Muscle layer of colon (tissue), 2 donors: ENCODE measurements at regions not wholly inside any gene's neighbourhood (a gene's known extent, or its start where the extent isn't known, plus 50 kb on each side); places are given as distances from the start of the nearest gene placed in this dataset.

ENCODE experiments used
- H3K27ac ChIP-seq: one replicate; pipeline ENCODE4 v1.7.0; 2013; ENCODE audit warnings: low read depth, mild to moderate bottlenecking, low read length, moderate library complexity
- H3K27me3 ChIP-seq, 2 donors: one replicate each; pipeline ENCODE4 v1.7.0; 2013; ENCODE audit warnings: low read length in 2 of 2, mild to moderate bottlenecking in 2 of 2; ENCODE audit not compliant: insufficient read depth in 2 of 2, control insufficient read depth in 1 of 2
- H3K36me3 ChIP-seq: one replicate; pipeline ENCODE4 v1.7.0; 2013; ENCODE audit warnings: mild to moderate bottlenecking, low read length; ENCODE audit not compliant: insufficient read depth
- H3K4me1 ChIP-seq: one replicate; pipeline ENCODE4 v1.7.0; 2013; ENCODE audit warnings: mild to moderate bottlenecking, low read length; ENCODE audit not compliant: insufficient read depth
- H3K4me3 ChIP-seq, 2 donors: one replicate each; pipeline ENCODE4 v1.7.0; 2013; ENCODE audit warnings: low read length in 2 of 2, low read depth in 1 of 2, mild to moderate bottlenecking in 1 of 2, moderate library complexity in 1 of 2
- H3K9ac ChIP-seq: one replicate; pipeline ENCODE4 v1.7.0; 2013; ENCODE audit warnings: low read length
- H3K9me3 ChIP-seq: one replicate; pipeline ENCODE4 v1.7.0; 2013; ENCODE audit warnings: mild to moderate bottlenecking, low read length
- donor health status: abdominal sarcoma.
- donor health status: Adenocarcinoma of cecum.

DNA sequence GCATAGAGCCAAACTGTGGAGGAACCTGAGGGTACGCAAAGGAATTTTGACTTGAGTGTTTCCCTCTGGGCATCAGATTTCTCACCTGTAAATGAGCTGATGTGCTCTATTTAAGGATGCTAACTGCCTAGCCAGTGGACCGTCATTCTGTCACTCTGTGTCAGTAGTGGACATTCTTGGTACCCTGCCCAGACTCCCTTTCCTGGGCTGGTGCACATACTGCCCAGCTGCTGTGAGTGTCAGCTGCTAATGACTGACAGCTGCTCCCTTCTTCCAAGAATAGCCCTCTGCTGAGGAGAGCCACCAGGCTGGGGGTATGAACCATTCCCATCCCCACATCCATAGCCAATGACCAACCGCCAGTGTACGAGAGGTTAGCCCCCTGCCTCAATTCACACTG is 193.1 kb upstream of the DAB1 start:
- Histone ChIP-seq H3K36me3 (no peaks in the 10 kb centered on the region), H3K4me1 (no peaks in the 10 kb centered on the region), H3K4me3 (no peak overlapping the region), H3K9me3 (no peaks in the 10 kb centered on the region), H3K27me3 (no peaks in the 10 kb centered on the region), H3K9ac (no peak overlapping the region), H3K27ac (no peak overlapping the region)

DNA sequence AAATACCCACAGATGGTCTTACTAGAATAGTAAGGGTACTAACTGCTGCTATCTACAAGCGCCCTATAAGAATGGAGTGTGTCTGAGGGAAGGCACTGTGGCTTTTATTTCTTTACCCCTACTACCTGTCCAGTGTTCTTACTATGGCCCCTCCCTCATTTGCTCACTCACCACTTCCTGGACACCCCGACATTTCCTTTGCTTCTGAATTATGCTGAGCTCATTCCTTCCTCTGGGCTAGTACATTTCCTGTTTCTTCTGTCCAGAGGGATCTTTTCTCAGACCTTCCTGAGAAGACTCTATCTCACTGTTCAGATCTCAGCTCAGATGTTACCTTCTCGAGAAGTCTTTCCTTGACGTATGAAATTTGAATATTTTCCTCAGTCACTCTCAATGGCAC is 192.1 kb upstream of the DAB1 start:
- Histone ChIP-seq H3K27ac (no peak overlapping the region), H3K9ac (no peak overlapping the region), H3K4me1 (no peaks in the 10 kb centered on the region), H3K27me3 (no peaks in the 10 kb centered on the region), H3K4me3 (no peak overlapping the region), H3K9me3 (no peaks in the 10 kb centered on the region), H3K36me3 (no peaks in the 10 kb centered on the region)

GRCh38 chr1:57612833-57613232 is 189.0 kb upstream of the DAB1 start:
- Histone ChIP-seq H3K9me3 (no peaks in the 10 kb centered on the region), H3K27me3 (no peaks in the 10 kb centered on the region), H3K27ac (no peak overlapping the region), H3K4me3 (no peak overlapping the region), H3K36me3 (no peaks in the 10 kb centered on the region), H3K9ac (no peak overlapping the region), H3K4me1 (no peaks in the 10 kb centered on the region)

- no peak overlapping the region for H3K9ac ChIP-seq
- H3K9me3 ChIP-seq, result no peaks in the 10 kb centered on the region
- no peaks in the 10 kb centered on the region for H3K27me3 ChIP-seq
- H3K4me3 ChIP-seq, result no peak overlapping the region
- H3K4me1 ChIP-seq, result no peaks in the 10 kb centered on the region
- no peak overlapping the region for H3K27ac ChIP-seq
- no peaks in the 10 kb centered on the region for H3K36me3 ChIP-seq
Measured at GRCh38 chr1:57605933-57606332, 182.1 kb upstream of the DAB1 start.

DNA sequence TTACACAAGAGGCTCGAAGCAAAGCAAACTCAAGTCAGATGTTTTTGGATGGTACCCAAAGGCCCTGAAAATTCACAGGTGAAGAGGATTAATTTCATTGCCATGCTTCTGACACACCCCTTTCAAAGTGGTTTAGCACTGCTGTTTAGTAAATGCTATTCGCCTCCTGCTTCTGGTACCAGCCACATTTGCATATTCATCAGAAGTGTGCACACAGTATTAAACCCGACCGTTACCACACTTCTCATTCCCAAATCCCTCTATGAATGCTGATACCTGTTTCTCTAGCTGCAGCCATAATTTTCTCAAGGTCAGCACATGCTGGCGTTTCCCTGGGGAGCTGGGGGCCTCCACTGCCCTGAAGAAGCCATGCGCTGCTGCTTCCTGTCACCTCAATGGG is 179.8 kb upstream of the DAB1 start:
- Histone ChIP-seq H3K4me1 (no peaks in the 10 kb centered on the region), H3K36me3 (no peaks in the 10 kb centered on the region), H3K27me3 (no peaks in the 10 kb centered on the region), H3K9ac (no peak overlapping the region), H3K4me3 (no peak overlapping the region), H3K27ac (no peak overlapping the region), H3K9me3 (no peaks in the 10 kb centered on the region)

DNA sequence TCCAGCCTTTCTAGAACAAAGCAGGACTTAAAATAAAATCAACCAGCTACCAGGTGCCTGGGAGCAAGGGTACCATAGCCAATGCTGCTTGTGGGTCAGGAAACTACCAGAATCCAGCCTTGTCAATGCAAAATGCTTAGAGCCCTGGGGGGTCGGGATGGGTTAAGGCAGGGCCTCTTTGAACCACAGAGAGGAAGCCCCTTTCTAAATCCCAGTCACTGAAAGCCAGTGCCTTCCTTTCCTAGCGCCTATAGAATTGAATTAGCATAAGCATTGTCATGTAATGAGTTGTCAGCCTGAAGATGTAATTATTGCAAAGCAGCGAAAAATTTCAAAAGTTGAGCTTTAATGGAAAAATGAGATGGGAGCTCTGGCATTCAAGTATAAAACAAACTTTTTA is 176.6 kb upstream of the DAB1 start:
- Histone ChIP-seq H3K36me3 (no peaks in the 10 kb centered on the region), H3K4me3 (no peak overlapping the region), H3K27ac (no peak overlapping the region), H3K9me3 (no peaks in the 10 kb centered on the region), H3K27me3 (no peaks in the 10 kb centered on the region), H3K9ac (no peak overlapping the region), H3K4me1 (no peaks in the 10 kb centered on the region)

DNA sequence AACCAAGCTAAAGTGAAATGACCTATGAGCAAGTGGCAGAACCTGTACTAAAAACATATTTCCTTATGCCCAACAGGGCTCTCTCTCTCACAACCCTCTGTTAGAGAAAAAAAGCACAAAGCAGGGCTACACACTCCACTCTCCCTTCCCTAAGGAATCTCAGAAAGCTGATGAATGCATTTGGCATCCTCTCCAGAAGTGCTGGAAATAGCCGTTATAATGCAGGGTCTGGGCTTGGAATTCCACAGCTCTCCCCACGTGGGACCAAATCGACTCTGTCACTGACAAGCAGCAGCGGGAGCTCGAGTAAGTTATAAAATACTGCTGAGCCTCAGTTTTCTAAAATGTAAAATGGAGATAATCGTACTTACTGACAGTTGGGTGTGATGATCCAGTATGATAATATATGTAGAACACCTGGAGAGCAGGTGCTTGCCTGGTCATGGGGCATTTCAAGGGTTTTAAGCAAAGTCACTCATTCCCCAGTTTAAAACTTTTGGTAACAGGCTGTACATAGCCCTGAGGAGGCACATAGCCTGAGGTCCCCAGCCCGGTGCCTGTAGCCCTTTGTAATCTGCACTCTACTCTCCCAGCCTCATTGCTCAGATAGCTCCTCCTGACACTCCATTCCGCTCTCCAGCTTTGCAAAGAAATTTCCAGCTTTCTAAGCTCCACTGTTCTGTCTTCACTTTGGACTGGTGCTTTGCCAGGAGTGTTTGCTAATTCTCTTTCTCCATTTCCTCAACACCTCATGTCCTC is 175.6 kb upstream of the DAB1 start:
- H3K4me1 ChIP-seq, result no peaks in the 10 kb centered on the region
- no peaks in the 10 kb centered on the region for H3K36me3 ChIP-seq
- no peaks in the 10 kb centered on the region for H3K27me3 ChIP-seq
- no peaks in the 10 kb centered on the region for H3K9me3 ChIP-seq
- no peak overlapping the region for H3K9ac ChIP-seq
- H3K4me3 ChIP-seq, result no peak overlapping the region
- no peak overlapping the region for H3K27ac ChIP-seq

DNA sequence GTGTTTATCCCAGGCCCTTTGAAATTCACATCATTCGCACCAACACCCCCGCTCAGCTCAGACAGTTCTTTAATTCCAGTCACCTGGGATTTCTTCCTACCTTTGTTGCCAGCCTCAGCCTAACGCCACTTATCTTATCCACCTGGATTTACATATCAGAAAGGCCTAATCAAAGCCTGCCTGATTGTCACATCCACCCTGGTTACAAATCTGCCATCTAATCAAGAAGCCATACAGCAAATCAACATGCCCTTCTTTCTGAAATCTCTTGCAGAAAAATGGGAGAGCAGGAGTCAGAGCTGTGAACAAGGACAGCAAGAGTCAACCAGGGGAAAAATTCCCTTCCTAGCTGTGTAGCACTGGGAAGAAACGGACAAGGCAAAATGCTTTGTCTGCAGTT is 173.2 kb upstream of the DAB1 start:
- Histone ChIP-seq H3K36me3 (no peaks in the 10 kb centered on the region), H3K9ac (no peak overlapping the region), H3K27ac (no peak overlapping the region), H3K4me3 (no peak overlapping the region), H3K9me3 (no peaks in the 10 kb centered on the region), H3K4me1 (no peaks in the 10 kb centered on the region), H3K27me3 (no peaks in the 10 kb centered on the region)

GRCh38 chr1:57594002-57594401 is 170.1 kb upstream of the DAB1 start:
- Histone ChIP-seq H3K27me3 (no peaks in the 10 kb centered on the region), H3K9me3 (no peaks in the 10 kb centered on the region), H3K4me3 (no peak overlapping the region), H3K9ac (no peak overlapping the region), H3K27ac (no peak overlapping the region), H3K36me3 (no peaks in the 10 kb centered on the region), H3K4me1 (no peaks in the 10 kb centered on the region)

- no peak overlapping the region for H3K4me3 ChIP-seq
- H3K36me3 ChIP-seq, result no peaks in the 10 kb centered on the region
- no peak overlapping the region for H3K9ac ChIP-seq
- H3K9me3 ChIP-seq, result no peaks in the 10 kb centered on the region
- no peaks in the 10 kb centered on the region for H3K4me1 ChIP-seq
- no peak overlapping the region for H3K27ac ChIP-seq
- H3K27me3 ChIP-seq, result no peaks in the 10 kb centered on the region
Measured at GRCh38 chr1:57591842-57592241, 168.0 kb upstream of the DAB1 start.

GRCh38 chr1:57590978-57591377 is 167.1 kb upstream of the DAB1 start:
- no peak overlapping the region for H3K4me3 ChIP-seq
- H3K9me3 ChIP-seq, result no peaks in the 10 kb centered on the region
- no peaks in the 10 kb centered on the region for H3K4me1 ChIP-seq
- no peaks in the 10 kb centered on the region for H3K36me3 ChIP-seq
- no peak overlapping the region for H3K27ac ChIP-seq
- H3K9ac ChIP-seq, result no peak overlapping the region
- H3K27me3 ChIP-seq, result no peaks in the 10 kb centered on the region

DNA sequence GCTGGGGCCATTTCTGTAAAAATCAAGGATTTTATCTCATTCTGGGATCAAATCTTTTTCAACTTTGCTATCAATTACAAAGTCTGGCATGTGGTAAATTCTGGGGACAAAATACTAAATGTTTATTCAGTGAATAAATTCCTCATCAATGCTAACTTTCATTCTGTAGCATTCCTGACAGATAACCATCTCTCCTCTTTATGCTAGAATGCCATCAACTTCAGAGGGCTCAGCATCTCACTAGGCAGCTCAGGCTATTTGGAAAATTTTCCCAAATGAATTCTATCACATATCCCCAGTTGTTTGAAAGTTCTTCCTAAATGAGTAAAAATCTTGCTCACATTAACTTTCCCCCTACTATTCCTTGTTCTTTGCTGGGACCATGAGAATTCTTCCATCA is 163.0 kb upstream of the DAB1 start:
- Histone ChIP-seq H3K4me1 (no peaks in the 10 kb centered on the region), H3K9me3 (no peaks in the 10 kb centered on the region), H3K27ac (no peak overlapping the region), H3K4me3 (no peak overlapping the region), H3K27me3 (no peaks in the 10 kb centered on the region), H3K9ac (no peak overlapping the region), H3K36me3 (no peaks in the 10 kb centered on the region)
